NCI-H146 (cell line): ENCODE measurements at regions not wholly inside any gene's neighbourhood (a gene's known extent, or its start where the extent isn't known, plus 50 kb on each side); places are given as distances from the start of the nearest gene placed in this dataset.

ENCODE experiments used
- DNase-seq: peaks from one replicate; lab custom pipeline; 2025; lab: John Stamatoyannopoulos, UW

GRCh38 chr4:114177628-114178027, 198.2 kb upstream of the ARSJ start:
- DNase-seq: no peak

GRCh38 chr4:114178392-114178791, 198.9 kb upstream of the ARSJ start:
- no peak for DNase-seq

- DNase-seq: peak; percentile 1
These were observed 201.0 kb upstream of the ARSJ start for GRCh38 chr4:114180481-114180880.

- no peak for DNase-seq
These were observed 205.5 kb upstream of the ARSJ start for GRCh38 chr4:114184901-114185300.

GRCh38 chr4:114187592-114187991, 208.1 kb upstream of the ARSJ start:
- no peak for DNase-seq

- no peak for DNase-seq
These were observed 212.0 kb upstream of the ARSJ start for GRCh38 chr4:114191496-114191895.

GRCh38 chr4:114192854-114193253, 213.4 kb upstream of the ARSJ start:
- no peak for DNase-seq

GRCh38 chr4:114193624-114194399, 214.4 kb upstream of the ARSJ start:
- DNase-seq: no peak

- DNase-seq: no peak
These were observed 217.2 kb upstream of the ARSJ start for GRCh38 chr4:114196606-114197005.

GRCh38 chr4:114200026-114200425, 220.6 kb upstream of the ARSJ start:
- no peak for DNase-seq

- DNase-seq: no peak
These were observed 225.8 kb upstream of the ARSJ start for GRCh38 chr4:114205261-114205660.

- DNase-seq: no peak
These were observed 229.2 kb upstream of the ARSJ start for GRCh38 chr4:114208574-114209151.

- DNase-seq: no peak
These were observed 230.1 kb upstream of the ARSJ start for GRCh38 chr4:114209584-114209983.

- no peak for DNase-seq
These were observed 232.1 kb upstream of the ARSJ start for GRCh38 chr4:114211556-114211955.

GRCh38 chr4:114217150-114217817, 237.8 kb upstream of the ARSJ start:
- DNase-seq: no peak

GRCh38 chr4:114223580-114223979, 244.1 kb upstream of the ARSJ start:
- DNase-seq: no peak

- DNase-seq: no peak
These were observed 246.0 kb upstream of the ARSJ start for GRCh38 chr4:114225436-114225835.

GRCh38 chr4:114226179-114226578, 246.7 kb upstream of the ARSJ start:
- DNase-seq: no peak

GRCh38 chr4:114226968-114227760, 247.7 kb upstream of the ARSJ start:
- no peak for DNase-seq

- DNase-seq: no peak
These were observed 250.3 kb upstream of the ARSJ start for GRCh38 chr4:114229706-114230105.

GRCh38 chr4:114236171-114236769, 256.8 kb upstream of the ARSJ start:
- no peak for DNase-seq

- no peak for DNase-seq
These were observed 258.6 kb upstream of the ARSJ start for GRCh38 chr4:114237997-114238396.
